ENCODE measurements at regions not wholly inside any gene's neighbourhood (a gene's known extent, or its start where the extent isn't known, plus 50 kb on each side); places are given as distances from the start of the nearest gene placed in this dataset.
"Not testable (repeated sequence)": the region's sequence is repeated elsewhere in the genome, so short reads cannot be mapped to it uniquely, and the experiment has no call there.

- no peak for DNase-seq (ENCODE audit: low read depth in 2 of 2)
Measured at GRCh38 chr12:76664731-76665130, 99.2 kb upstream of the ZDHHC17 start.

GRCh38 chr12:76666290-76666835 lies 97.6 kb upstream of the ZDHHC17 start:
- DNase-seq (ENCODE audit: low read depth in 2 of 2) = no peak

GRCh38 chr12:76669981-76670380 lies 93.9 kb upstream of the ZDHHC17 start:
- DNase-seq (ENCODE audit: low read depth in 2 of 2) = no peak

DNA sequence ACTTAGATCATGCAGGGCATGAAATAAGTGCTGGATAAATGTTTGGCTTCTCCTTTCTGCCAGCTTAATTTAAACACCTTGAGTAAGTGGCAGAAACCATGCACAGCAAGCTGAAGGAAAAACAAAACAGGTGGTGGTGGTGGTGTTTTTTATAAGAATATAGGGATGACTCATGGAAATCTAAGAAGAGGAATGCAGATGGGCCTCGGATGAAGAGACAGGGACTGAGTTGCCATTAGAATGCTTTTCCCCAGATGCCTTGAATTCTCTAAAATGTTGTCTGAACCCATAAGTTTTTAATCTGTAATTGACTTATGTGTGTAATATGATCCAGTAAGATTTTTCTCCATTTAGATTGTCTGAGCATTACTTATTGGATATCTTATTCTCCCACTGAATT lies 93.1 kb upstream of the ZDHHC17 start:
- no peak for DNase-seq (ENCODE audit: low read depth in 2 of 2)

DNA sequence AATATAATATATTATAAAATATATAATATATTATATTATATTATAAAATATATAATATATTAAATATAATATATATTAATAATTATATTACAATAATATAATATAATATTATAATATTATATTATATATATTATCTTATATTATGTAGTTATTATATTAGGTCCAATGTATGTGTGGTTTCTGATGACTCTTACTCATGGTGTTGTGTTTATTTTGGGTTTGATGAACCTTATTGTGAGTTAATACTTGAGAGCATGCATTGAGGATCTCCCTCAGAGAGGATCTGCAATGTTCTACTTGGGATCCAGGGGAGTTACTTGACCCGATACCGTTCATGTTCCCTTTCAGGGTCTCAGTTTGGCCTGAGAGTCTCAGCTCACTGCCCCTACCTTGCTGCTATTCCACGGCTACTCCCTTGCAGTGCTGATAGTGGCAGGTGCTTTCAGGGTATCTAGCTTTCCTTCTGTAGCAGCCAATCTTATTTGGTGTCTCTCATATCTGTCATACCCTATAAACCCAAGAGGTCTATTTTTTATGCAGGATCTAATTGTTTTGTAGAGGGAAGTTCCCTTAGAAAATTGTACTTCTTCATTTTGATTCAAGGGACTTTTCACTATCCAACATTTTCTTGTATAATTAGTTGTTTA lies 89.1 kb upstream of the ZDHHC17 start:
- no peak for DNase-seq (ENCODE audit: low read depth in 2 of 2)

- DNase-seq (ENCODE audit: low read depth in 2 of 2) = not testable (repeated sequence)
Measured at GRCh38 chr12:76676261-76676660, 87.7 kb upstream of the ZDHHC17 start.

- no peak for DNase-seq (ENCODE audit: low read depth in 2 of 2)
Measured at GRCh38 chr12:76678992-76679391, 84.9 kb upstream of the ZDHHC17 start.

DNA sequence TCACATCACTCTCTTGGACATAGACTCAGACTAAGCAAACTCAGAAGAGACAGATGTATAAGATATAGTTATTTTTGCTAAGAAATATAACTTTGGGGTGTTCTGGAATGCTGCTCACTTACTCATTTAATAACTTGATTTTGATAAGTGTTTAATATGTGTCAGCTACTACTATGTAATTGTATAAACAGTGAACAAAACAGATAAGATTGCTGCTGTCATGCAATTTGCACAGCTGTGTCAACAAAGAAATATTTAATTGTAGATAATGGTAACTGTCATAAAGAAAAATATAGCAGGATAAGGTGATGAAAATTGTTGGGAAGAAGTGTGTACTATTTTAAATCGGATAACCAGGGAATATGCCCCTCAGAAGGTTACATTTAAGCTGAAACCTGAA lies 84.1 kb upstream of the ZDHHC17 start:
- no peak for DNase-seq (ENCODE audit: low read depth in 2 of 2)

GRCh38 chr12:76680940-76681339 lies 83.0 kb upstream of the ZDHHC17 start:
- no peak for DNase-seq (ENCODE audit: low read depth in 2 of 2)

DNA sequence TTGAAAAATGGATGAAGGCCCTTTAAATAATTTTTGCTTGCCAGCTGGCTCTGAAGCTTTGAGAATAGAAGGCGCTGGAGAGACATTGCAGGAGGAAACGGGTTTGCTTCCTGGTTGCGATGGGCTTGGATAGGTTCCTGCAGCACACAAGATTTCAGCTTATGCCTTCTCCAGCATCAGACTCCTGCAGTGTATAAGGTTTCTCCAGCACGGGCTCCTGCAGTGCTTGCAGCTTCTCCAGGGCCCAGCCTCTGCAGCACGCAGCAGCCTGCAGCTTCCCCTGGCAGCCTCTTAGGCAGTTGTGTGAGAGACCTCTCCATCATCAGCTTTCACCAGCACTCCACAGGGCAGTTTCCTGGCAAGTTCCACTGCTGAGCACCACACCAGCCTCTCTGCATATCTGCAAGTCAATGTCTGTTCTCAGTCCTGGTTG lies 78.7 kb upstream of the ZDHHC17 start:
- no peak for DNase-seq (ENCODE audit: low read depth in 2 of 2)

DNA sequence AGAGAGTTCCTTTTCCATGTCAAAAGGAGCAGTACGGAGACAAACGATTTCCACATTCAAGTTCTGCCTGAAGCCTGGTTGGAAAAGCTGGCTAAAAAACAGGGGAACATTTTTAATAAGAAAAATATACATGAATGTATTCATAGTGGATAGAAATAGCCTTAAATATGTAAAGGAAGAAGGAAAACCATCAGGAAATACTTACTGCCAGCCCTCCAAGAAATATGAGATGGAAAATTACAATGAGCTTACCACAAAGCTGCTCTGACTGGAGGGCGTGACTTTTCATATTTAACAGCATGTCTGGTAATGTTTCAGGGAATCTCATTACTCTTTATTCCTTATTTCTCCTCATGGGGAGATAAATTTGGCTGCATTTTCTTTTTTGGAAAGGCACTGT lies 75.9 kb upstream of the ZDHHC17 start:
- DNase-seq (ENCODE audit: low read depth in 2 of 2) = no peak

- DNase-seq (ENCODE audit: low read depth in 2 of 2) = no peak
Measured at GRCh38 chr12:76688631-76689030, 75.3 kb upstream of the ZDHHC17 start.

DNA sequence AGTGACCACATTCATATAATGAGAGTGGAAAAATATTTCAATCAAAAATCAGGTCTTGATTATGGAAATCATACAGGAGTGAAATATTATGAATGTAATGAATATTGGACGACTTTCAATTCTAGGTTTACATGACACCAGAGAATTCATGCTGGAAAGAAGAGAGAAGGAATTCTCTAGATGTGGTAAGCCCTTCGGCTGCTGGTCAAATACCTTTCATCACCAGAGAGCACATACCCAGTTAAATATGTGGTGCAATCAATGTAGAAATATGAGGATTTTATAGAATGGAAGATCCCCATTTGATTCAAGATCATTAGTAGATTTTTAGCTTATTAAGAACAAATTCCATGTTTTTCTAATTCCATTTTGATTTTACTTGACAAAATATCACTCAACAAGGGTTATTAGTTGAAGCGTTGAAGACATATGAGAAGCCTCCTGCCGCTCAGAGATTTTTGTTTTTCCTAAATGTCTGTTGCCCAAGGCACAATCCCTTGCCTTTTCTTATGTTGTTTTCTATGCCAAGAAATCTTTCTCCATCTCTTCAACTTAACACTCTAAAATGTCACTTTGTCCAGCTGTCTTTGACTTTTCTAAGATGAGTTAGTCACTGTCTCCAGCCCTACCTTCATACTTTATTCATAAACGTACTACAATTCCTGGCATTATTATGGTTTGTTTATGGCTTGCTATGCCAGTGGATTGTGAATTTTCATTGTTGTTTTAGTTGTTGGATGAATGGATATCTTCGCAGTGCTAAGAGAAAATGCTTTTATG lies 72.8 kb upstream of the ZDHHC17 start:
- DNase-seq (ENCODE audit: low read depth in 2 of 2) = no peak

GRCh38 chr12:76692846-76693245 lies 71.1 kb upstream of the ZDHHC17 start:
- DNase-seq (ENCODE audit: low read depth in 2 of 2) = no peak

- no peak for DNase-seq (ENCODE audit: low read depth in 2 of 2)
Measured at GRCh38 chr12:76694369-76694768, 69.5 kb upstream of the ZDHHC17 start.

DNA sequence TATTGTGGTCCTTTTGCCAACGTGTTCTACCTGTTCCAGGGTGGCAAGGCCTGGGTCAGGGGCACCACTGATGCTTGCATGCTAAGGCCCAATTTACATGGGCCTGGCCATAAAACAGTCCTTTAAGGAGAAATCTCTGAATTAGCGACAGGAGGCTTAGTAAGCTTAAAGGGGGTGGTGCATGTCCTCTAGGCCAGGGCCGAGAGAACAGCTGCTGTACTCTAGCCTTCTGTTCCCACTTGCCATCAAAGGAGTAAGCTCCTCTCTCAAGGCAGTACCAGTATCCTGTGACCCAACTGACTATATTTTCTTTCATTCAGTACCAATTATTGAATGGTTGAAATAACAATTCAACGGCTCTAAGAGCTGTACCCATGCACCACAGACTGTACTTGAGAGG lies 67.7 kb upstream of the ZDHHC17 start:
- DNase-seq (ENCODE audit: low read depth in 2 of 2) = no peak

- no peak for DNase-seq (ENCODE audit: low read depth in 2 of 2)
Measured at GRCh38 chr12:76697849-76698248, 66.1 kb upstream of the ZDHHC17 start.

- DNase-seq (ENCODE audit: low read depth in 2 of 2) = no peak
Measured at GRCh38 chr12:76698316-76698715, 65.6 kb upstream of the ZDHHC17 start.

DNA sequence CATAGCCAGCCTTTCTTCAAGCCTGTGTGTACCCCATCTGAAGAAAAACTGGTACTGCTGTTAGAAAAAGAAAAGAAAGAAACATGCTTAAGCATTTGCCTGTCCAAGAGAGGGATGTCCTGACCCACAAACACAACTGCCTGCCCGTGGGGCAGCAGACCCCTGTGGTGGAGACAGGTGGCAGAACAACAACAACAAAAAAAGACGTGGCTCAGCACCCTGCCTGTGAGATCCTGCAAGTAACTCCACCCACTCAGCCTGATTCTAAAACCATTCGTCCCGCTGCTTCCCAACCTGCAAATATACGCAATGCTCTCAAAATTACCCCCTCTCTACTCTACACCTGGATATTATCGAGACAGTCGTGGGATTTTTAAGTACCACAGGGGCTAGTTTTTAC lies 64.9 kb upstream of the ZDHHC17 start:
- no peak for DNase-seq (ENCODE audit: low read depth in 2 of 2)

DNA sequence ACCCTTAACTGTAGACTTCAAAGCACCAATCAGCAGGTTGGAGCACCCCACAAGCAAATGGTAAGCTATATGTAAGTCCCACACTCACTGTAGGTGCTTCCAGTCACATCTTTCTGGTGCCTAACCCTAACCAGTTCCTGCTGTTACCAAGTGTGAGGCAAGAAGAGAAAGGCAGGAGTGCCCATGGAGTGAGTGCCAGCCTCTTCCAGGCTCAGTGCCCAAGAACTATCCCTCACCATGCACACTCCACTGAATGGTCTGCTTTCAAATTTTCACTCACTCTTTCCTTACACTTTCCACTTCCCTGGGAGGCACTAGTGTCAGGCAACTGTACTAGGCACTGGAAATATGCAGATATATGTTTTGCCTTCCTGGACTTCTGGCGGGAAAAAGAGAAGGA lies 62.2 kb upstream of the ZDHHC17 start:
- no peak for DNase-seq (ENCODE audit: low read depth in 2 of 2)

- DNase-seq (ENCODE audit: low read depth in 2 of 2) = no peak
Measured at GRCh38 chr12:76702946-76703345, 61.0 kb upstream of the ZDHHC17 start.

DNA sequence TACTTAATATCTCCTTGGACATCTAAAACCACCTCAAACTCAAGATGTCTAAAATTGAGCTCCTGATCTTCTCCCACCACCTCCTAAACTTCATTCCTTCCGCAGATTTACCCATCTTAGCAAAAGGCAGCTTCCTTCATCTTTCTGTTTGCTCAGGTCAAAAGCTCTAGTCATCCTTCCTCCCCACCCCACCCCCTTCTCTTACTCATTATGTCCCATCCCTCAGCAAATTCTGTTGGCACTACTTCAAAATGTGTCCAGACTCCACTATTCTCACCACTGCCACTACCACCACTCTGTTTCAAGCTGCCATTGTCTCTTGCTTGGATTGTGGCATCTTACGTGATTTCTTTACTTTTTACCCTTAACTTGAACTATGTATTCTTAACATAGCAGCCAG lies 59.2 kb upstream of the ZDHHC17 start:
- DNase-seq (ENCODE audit: low read depth in 2 of 2) = no peak

- DNase-seq (ENCODE audit: low read depth in 2 of 2) = no peak
Measured at GRCh38 chr12:76706101-76706500, 57.8 kb upstream of the ZDHHC17 start.

All from activated CD8-positive, alpha-beta memory T cell treated with anti-CD3 and anti-CD28 coated beads for 4 hours (primary cell).